HG02884 (cell line): ENCODE measurements at regions not wholly inside any gene's neighbourhood (a gene's known extent, or its start where the extent isn't known, plus 50 kb on each side); places are given as distances from the start of the nearest gene placed in this dataset.
"Not testable (repeated sequence)": the region's sequence is repeated elsewhere in the genome, so short reads cannot be mapped to it uniquely, and the experiment has no call there.

Experiments
- ATAC-seq: cut with Tn5 transposase; IDR thresholded peaks from one replicate; pipeline ENCODE4 v1.9.1; 2021; ENCODE audit warnings: mild to moderate bottlenecking, moderate library complexity; ENCODE audit not compliant: unreplicated experiment

DNA sequence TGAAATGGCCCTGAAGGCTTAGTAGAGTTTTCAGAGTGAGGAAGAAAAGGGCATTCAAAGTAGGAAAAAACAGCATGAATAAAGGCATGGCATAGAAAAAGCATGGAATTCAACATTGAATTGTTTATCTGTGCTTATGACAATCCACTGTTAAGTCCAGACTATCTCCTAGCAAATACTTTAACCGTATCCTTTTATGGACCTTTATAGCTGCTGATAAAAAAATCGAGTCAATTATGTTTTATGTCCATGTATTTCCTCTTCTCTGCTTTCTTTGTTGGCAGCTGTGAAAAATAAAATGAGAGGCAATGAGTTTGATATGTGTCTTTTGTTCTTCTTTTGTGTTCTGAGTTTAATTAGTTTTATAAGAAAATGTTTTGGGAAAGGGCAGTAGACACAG is 70.4 kb downstream of the TDRD15 start:
- no peak for ATAC-seq

DNA sequence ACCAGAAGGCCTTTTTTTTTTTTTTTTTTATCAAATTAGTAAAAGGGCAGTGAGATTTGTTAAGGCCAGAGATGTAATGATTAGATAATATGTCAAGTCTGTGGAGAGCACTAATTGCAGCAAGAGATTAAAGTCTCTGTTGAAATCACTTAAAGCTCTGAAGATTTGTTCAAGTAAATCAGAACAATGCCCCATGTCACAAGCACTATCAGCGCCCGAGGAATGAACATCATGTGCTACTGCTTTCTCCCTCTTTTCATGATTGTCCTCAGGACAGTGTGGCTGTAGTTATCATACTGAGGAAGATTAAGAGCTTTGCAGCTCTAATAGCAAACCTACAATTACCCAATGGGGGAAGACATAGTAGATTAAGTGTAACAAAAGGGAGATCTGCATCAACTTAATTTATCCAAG is 71.1 kb downstream of the TDRD15 start:
- no peak for ATAC-seq

DNA sequence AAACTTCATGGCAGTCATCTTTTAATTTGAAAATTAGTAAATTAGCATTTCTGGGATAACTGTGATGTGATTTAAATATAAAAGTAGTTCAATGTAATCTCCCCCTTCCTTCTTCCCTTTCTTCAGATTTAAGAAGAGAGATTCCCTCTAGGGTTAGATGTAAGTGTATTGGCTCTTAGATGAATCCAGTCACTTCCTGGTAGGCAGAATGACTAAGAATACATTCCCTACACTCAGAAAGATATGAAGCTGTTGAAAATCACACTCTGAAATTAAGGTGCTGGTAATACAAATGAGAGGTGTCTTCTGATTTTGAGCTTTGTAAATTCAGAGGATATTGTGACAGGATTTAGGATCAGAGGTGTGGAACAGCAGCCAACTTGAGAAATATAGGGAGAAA is 71.6 kb downstream of the TDRD15 start:
- no peak for ATAC-seq

GRCh38 chr2:21198637-21199036 is 74.9 kb downstream of the TDRD15 start:
- ATAC-seq: no peak

GRCh38 chr2:21203976-21204375 is 80.2 kb downstream of the TDRD15 start:
- no peak for ATAC-seq

DNA sequence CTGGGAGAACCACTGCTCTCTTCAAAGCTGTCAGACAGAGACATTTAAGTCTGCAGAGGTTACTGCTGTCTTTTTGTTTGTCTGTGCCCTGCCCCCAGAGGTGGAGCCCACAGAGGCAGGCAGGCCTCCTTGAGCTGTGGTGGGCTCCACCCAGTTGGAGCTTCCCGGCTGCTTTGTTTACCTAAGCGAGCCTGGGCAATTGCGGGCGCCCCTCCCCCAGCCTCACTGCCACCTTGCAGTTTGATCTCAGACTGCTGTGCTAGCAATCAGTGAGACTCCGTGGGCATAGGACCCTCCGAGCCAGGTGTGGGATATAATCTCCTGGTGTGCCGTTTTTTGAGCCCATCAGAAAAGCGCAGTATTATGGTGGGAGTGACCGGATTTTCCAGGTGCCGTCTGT is 90.3 kb downstream of the TDRD15 start:
- ATAC-seq: not testable (repeated sequence)

- ATAC-seq: no peak
Observed at GRCh38 chr2:21217442-21217841, 93.7 kb downstream of the TDRD15 start.

DNA sequence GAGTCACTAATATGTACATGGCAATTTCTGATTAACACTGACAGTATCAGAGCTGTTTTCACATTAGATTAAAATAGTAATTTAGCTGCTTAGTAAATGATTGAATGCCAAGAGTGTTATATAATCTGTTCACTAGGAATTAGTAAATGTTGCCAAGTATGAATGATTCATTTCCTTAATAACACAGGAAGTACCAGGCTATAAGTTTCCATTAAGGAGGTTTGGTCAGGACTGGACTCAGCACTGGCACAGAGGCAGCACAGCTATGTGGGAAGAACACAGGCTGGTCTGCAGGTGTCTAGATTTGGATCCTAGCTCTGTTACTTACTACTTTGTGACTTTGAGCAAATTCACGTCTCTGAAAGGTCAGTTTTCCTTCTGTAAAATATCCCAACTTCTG is 97.2 kb downstream of the TDRD15 start:
- no peak for ATAC-seq

GRCh38 chr2:21223618-21224017 is 99.8 kb downstream of the TDRD15 start:
- ATAC-seq: no peak

- no peak for ATAC-seq
Observed at GRCh38 chr2:21228041-21228895, 104.5 kb downstream of the TDRD15 start.

- ATAC-seq: no peak
Observed at GRCh38 chr2:21229302-21229701, 105.5 kb downstream of the TDRD15 start.

- no peak for ATAC-seq
Observed at GRCh38 chr2:21230140-21230539, 106.4 kb downstream of the TDRD15 start.

DNA sequence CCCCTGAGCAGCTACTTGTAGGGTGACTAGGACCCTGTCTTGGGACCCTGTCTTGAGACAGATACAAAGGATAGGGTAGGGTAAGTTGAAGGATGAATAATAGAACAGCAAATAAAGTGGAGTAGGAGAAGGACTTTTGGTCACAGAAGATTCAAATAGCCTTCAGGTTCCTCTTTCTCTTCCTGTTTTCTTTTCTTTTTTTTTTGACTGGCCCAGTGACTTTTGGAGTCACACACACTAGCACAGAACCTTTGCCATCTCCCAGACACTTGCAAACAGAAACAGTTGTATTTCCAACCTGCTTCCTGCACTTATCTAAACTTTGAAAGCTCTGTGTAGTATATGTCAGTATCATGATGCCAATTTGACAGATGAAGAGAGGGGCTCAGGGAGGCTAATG is 108.2 kb downstream of the TDRD15 start:
- no peak for ATAC-seq

- no peak for ATAC-seq
Observed at GRCh38 chr2:21233194-21233593, 109.4 kb downstream of the TDRD15 start.

DNA sequence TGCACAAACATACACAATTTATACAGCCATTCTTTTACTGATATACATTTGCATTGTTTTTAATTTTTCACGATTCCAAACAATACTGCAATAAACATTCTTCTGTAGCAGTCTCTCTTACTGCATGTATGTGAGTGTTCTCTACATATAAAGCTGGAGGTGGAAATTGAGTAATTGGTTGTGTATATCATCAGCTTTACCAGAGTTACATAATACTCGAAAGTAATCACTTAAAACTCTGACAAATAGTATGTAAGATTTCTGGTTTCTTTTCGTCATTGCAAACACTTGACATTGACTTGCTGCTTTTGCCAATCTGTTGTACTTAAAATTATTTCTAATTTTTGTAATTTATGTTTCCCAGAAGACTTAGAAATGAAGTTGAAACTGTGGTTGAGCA is 110.2 kb downstream of the TDRD15 start:
- no peak for ATAC-seq

DNA sequence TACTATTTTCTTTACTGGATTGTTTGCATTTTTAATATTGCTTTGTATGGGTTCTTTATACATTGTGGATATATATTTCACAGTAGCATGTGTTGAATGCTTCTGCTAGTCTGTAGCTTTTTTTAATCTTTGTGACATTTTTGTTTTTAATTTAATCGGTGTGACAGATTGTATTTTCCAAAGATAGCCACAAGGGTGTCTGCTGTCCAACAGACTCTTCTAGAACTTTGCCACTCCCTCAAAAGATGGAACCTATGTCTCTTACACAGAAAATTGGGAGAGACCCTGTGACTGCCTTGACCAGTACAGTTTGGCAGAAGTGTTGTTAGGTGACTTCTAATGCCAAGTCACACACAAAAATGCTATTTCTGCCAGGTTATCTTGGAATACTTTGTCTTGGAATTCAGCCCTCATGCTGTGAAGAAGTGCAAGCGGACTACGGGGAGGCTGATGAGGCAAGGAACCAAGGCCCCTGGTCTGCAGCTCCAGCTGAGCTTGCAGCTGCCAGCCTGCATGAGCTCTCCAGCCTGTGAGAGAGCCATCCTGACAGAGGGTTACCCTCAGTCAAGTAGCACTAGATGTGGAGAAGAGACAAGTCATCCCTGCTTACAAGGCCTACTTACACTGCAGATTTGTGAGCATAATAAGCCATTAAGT is 110.8 kb downstream of the TDRD15 start:
- ATAC-seq: no peak

DNA sequence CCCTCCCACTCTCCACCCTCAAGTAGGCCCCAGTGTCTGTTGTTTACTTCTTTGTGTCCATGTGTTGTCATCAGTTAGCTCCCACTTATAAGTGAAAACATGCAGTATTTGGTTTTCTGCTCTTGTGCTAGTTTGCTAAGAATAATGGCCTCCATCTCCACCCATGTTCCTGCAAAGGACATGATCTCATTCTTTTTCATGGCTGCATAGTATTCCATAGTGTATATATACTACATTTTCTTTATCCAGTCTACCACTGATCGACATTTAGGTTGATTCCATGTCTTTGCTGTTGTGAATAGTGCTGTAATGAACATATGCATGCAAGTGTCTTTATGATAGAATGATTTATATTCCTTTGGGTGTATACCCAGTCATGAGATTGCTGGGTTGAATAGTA is 116.0 kb downstream of the TDRD15 start:
- ATAC-seq: not testable (repeated sequence)

DNA sequence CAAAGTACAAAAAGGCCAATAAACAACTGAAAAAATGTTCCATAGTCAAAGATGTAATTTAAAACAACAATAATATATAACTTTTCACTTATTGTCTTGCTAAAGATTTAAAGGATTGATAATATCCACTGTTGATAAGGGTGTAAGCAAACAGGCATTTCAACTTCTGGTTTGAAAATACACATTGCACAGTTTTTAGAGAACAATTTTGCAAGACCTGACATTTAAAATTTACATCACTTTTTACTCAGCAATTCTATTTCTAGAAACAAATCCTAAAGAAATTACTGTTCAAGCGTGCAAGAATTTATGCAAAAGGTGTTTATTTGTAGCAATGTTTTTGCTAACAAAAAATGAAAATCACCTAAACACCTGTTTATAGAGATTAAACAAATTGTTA is 120.4 kb downstream of the TDRD15 start:
- ATAC-seq: no peak

- ATAC-seq: no peak
Observed at GRCh38 chr2:21245565-21245964, 121.8 kb downstream of the TDRD15 start.

- ATAC-seq: no peak
Observed at GRCh38 chr2:21249367-21249766, 125.6 kb downstream of the TDRD15 start.

DNA sequence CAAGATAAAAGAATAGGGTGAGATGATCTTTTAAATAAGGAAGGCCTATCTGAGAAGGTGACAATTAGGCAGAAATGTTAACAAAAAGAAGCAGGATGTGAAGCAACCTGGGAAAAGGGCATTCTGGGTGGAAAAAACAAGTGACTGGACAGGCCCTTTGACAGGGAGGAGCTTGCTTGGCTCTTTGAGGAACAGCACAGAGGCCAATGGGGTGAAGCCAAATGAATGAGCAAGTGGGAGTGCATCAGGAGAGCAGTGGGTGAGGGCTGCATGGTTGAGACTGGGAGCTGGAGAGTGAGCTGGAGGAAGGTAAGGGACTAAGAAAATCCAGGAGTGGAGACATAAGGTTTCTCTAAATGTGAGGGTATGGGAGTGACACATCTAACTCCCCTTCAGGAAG is 126.9 kb downstream of the TDRD15 start:
- no peak for ATAC-seq

GRCh38 chr2:21251216-21251980 is 127.6 kb downstream of the TDRD15 start:
- ATAC-seq: no peak
